ENCODE measurements at regions not wholly inside any gene's neighbourhood (a gene's known extent, or its start where the extent isn't known, plus 50 kb on each side); places are given as distances from the start of the nearest gene placed in this dataset.

DNA sequence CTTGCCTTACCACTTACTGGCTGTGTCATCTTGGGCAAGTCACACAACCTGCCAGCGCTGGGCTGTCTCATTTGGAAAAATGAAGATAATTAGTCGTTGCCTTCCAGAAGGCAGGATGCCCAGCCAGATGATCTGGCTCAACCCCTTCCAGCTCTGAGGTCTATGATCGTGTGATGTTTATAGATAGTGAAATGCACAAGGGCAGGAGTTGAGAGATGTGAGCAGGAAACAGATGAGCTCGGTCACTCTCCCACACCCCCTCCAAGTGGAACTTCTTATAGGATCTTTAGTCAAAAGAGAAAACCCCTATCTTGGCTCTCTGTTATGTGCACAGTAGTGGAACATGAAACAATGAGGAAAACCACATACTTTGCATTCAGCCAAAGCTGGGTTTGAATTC, 336.8 kb upstream of the PPARGC1A start:
- Histone ChIP-seq H3K9me3 (no peaks in the 10 kb centered on the region), H3K36me3 (no peaks in the 10 kb centered on the region), H3K27ac (no peak overlapping the region), H3K4me1 (no peaks in the 10 kb centered on the region), H3K4me3 (no peak overlapping the region), H3K27me3 (no peaks in the 10 kb centered on the region)
- in situ Hi-C loops (cut with MboI; ENCODE audit: low sequenced_read_pairs in 4 of 4) (no loop called here), intact Hi-C loops (cut with DNase I; ENCODE audit: low total_unique reads) (no loop called here)
- no peak for DNase-seq
- ATAC-seq, result no peak
- TF ChIP-seq, protein P1, sequence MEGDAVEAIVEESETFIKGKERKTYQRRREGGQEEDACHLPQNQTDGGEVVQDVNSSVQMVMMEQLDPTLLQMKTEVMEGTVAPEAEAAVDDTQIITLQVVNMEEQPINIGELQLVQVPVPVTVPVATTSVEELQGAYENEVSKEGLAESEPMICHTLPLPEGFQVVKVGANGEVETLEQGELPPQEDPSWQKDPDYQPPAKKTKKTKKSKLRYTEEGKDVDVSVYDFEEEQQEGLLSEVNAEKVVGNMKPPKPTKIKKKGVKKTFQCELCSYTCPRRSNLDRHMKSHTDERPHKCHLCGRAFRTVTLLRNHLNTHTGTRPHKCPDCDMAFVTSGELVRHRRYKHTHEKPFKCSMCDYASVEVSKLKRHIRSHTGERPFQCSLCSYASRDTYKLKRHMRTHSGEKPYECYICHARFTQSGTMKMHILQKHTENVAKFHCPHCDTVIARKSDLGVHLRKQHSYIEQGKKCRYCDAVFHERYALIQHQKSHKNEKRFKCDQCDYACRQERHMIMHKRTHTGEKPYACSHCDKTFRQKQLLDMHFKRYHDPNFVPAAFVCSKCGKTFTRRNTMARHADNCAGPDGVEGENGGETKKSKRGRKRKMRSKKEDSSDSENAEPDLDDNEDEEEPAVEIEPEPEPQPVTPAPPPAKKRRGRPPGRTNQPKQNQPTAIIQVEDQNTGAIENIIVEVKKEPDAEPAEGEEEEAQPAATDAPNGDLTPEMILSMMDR (IDR thresholded peaks at IDR 0.05 in 4 of 5, conservative IDR thresholded peaks at IDR 0.05 in 1 of 5), result no peak
- TF ChIP-seq POLR2A (IDR thresholded peaks at IDR 0.05), result no peak

DNA sequence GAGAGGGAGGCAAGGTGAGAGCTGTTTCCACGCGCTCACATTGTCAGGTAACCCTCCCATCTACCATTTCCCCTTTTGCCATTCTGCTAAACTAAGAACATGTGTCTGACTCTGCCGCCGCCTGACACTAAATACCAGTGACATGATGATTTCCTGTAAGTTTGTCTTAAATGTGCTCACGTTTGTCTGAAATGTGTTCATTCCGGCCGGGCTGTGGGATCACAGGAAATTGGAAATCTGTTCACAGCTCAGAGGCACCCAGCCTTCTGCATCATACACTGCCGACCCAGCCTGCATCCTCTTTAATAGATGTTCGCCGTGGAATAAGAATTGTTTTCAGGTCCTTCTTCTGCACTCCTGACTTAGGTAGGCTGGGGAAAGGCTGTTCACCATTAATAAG, 336.2 kb upstream of the PPARGC1A start:
- intact Hi-C loops (cut with DNase I; ENCODE audit: low total_unique reads) (no loop called here), in situ Hi-C loops (cut with MboI; ENCODE audit: low sequenced_read_pairs in 4 of 4) (no loop called here)
- Histone ChIP-seq H3K4me1 (no peaks in the 10 kb centered on the region), H3K36me3 (no peaks in the 10 kb centered on the region), H3K27me3 (no peaks in the 10 kb centered on the region), H3K4me3 (no peak overlapping the region), H3K27ac (no peak overlapping the region), H3K9me3 (no peaks in the 10 kb centered on the region)
- no peak for DNase-seq
- TF ChIP-seq POLR2A (IDR thresholded peaks at IDR 0.05), result no peak
- TF ChIP-seq, protein P1 (IDR thresholded peaks at IDR 0.05 in 4 of 5, conservative IDR thresholded peaks at IDR 0.05 in 1 of 5), result no peak
- ATAC-seq, result no peak

DNA sequence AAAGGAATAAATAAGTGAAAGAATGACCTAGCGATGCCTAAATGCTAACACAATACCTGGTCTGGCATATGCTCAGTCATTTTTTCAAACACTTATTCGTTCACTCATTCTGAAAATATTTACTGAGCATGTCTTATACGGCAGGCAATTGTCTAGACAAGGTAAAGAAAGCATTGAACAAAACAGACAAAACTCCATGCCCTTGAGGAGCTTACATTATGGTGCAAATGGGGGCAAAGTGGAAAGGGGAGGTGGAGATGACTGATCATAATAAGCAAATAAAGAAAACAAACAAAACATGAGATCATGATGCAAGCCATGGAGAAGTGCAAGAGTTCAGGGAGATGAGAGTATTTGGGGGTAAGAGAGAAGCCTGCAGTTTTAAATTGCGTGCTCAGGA, 334.6 kb upstream of the PPARGC1A start:
- H3K27ac ChIP-seq, result no peak overlapping the region
- no peaks in the 10 kb centered on the region for H3K4me1 ChIP-seq
- no peak overlapping the region for H3K4me3 ChIP-seq
- H3K27me3 ChIP-seq, result no peaks in the 10 kb centered on the region
- DNase-seq (no peak), ATAC-seq (no peak)
- no peaks in the 10 kb centered on the region for H3K36me3 ChIP-seq
- no peaks in the 10 kb centered on the region for H3K9me3 ChIP-seq
- in situ Hi-C loops (cut with MboI; ENCODE audit: low sequenced_read_pairs in 4 of 4) (no loop called here), intact Hi-C loops (cut with DNase I; ENCODE audit: low total_unique reads) (no loop called here)
- TF ChIP-seq POLR2A (IDR thresholded peaks at IDR 0.05), result no peak
- TF ChIP-seq, protein P1 (IDR thresholded peaks at IDR 0.05 in 4 of 5, conservative IDR thresholded peaks at IDR 0.05 in 1 of 5), result no peak

DNA sequence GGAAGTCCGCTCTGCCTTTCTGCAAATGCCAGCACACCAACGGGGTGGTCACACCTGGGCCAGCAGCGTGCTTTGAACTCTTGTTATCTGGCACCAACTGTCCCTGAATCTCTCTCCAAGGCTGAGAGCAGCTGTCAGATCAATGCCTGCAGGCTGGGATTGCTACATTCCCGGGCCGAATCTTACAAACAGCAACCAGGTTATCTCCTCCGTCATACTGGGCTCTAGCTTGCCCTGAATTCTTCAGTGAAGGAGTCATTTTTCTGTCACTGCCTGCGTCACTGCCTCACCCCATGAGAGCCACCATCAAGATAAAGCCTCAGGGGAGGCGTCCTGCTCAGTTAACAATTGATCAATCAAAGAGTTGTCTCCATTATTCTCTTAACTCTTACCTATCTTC, 329.4 kb upstream of the PPARGC1A start:
- Histone ChIP-seq H3K36me3 (no peaks in the 10 kb centered on the region), H3K4me1 (no peaks in the 10 kb centered on the region), H3K27ac (no peak overlapping the region), H3K4me3 (no peak overlapping the region), H3K27me3 (no peaks in the 10 kb centered on the region), H3K9me3 (no peaks in the 10 kb centered on the region)
- in situ Hi-C loops (cut with MboI; ENCODE audit: low sequenced_read_pairs in 4 of 4) (no loop called here), intact Hi-C loops (cut with DNase I; ENCODE audit: low total_unique reads) (no loop called here)
- DNase-seq (no peak), ATAC-seq (no peak)
- TF ChIP-seq, protein P1 (IDR thresholded peaks at IDR 0.05 in 4 of 5, conservative IDR thresholded peaks at IDR 0.05 in 1 of 5), result no peak
- TF ChIP-seq POLR2A (IDR thresholded peaks at IDR 0.05), result no peak

DNA sequence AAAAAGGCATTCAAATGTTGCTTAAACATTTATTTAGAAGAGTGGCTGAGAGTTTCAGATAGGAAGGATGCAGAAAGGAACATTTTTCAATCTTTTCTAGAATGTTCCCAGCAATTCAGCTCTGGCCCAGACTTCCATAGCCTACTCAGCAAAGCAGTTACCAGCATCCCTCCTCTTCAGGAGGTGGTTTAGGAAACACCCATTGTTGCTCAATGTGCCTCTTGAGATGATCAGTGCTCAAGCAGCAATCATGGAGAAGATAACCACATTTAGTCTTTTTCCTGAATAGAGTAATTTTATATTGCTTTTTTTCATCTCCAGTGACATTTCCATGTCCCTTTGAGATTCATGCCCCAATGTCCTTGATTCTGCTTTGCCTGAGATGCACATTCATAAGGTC, 328.7 kb upstream of the PPARGC1A start:
- Histone ChIP-seq H3K27ac (no peak overlapping the region), H3K4me1 (no peaks in the 10 kb centered on the region), H3K9me3 (no peaks in the 10 kb centered on the region), H3K4me3 (no peak overlapping the region), H3K27me3 (no peaks in the 10 kb centered on the region), H3K36me3 (no peaks in the 10 kb centered on the region)
- TF ChIP-seq, protein P1 (IDR thresholded peaks at IDR 0.05 in 4 of 5, conservative IDR thresholded peaks at IDR 0.05 in 1 of 5), result no peak
- TF ChIP-seq POLR2A (IDR thresholded peaks at IDR 0.05), result no peak
- intact Hi-C loops (cut with DNase I; ENCODE audit: low total_unique reads) (no loop called here), in situ Hi-C loops (cut with MboI; ENCODE audit: low sequenced_read_pairs in 4 of 4) (no loop called here)
- no peak for DNase-seq
- no peak for ATAC-seq
